HEK293 (cell line): ENCODE measurements at regions not wholly inside any gene's neighbourhood (a gene's known extent, or its start where the extent isn't known, plus 50 kb on each side); places are given as distances from the start of the nearest gene placed in this dataset.

Experiments
- CTCF ChIP-seq: fragments of 450-650 bp; formaldehyde crosslinking; IDR thresholded peaks from 2 replicates; pipeline ENCODE4 v1.5.1; 2016; ENCODE audit warnings: missing biosample characterization, missing genetic modification characterization
- OVOL3 ChIP-seq: fragments of 450-650 bp; formaldehyde crosslinking; IDR thresholded peaks from 2 replicates; pipeline ENCODE4 v1.5.1; 2016; ENCODE audit warnings: missing biosample characterization, missing genetic modification characterization
- PRDM4 ChIP-seq: fragments of 450-650 bp; formaldehyde crosslinking; IDR thresholded peaks from 2 replicates; pipeline ENCODE4 v1.5.1; 2017; ENCODE audit warnings: missing biosample characterization, missing genetic modification characterization
- ZNF140 ChIP-seq: fragments of 450-650 bp; formaldehyde crosslinking; IDR thresholded peaks from 2 replicates; pipeline ENCODE4 v1.5.1; 2016; ENCODE audit warnings: missing biosample characterization, missing genetic modification characterization
- ZNF18 ChIP-seq: fragments of 450-650 bp; formaldehyde crosslinking; IDR thresholded peaks from 2 replicates; pipeline ENCODE4 v1.5.1; 2016; ENCODE audit warnings: missing biosample characterization, missing genetic modification characterization
- ZNF341 ChIP-seq: fragments of 450-650 bp; formaldehyde crosslinking; IDR thresholded peaks from 2 replicates; pipeline ENCODE4; 2016; ENCODE audit warnings: low read depth, missing biosample characterization, missing genetic modification characterization
- ZSCAN5A ChIP-seq: fragments of 450-650 bp; formaldehyde crosslinking; IDR thresholded peaks from 2 replicates; pipeline ENCODE4 v1.5.1; 2016; ENCODE audit warnings: missing biosample characterization, missing genetic modification characterization

- TF ChIP-seq ZNF18 (tag by site-specific recombination) (no peak), CTCF (tag by site-specific recombination) (no peak), PRDM4 (tag by site-specific recombination) (no peak), ZNF140 (tag by site-specific recombination) (no peak), OVOL3 (tag by site-specific recombination) (no peak), ZNF341 (tag by site-specific recombination) (no peak), ZSCAN5A (no peak)
These were observed 187.8 kb upstream of the GAS1 start for GRCh38 chr9:87135074-87135473.
